Hepatocyte (in vitro differentiated cells): ENCODE measurements at regions not wholly inside any gene's neighbourhood (a gene's known extent, or its start where the extent isn't known, plus 50 kb on each side); places are given as distances from the start of the nearest gene placed in this dataset.

Source experiments
- DNase-seq: peaks from one replicate; pipeline ENCODE4 v3.0.0-alpha.2; 2016; ENCODE audit warnings: low spot score
- H2AFZ ChIP-seq: fragments of 200-600 bp; sonication (generic); 2 replicates; pipeline ENCODE4 v1.6.0; 2016; ENCODE audit warnings: antibody characterized with exemption, mild to moderate bottlenecking
- H3K27ac ChIP-seq: fragments of 200-600 bp; sonication (generic); 2 replicates; pipeline ENCODE4 v1.5.1; 2016; ENCODE audit warnings: mild to moderate bottlenecking
- H3K27me3 ChIP-seq: fragments of 200-600 bp; sonication (generic); 2 replicates; pipeline ENCODE4 v1.6.1; 2016
- H3K36me3 ChIP-seq: fragments of 200-600 bp; sonication (generic); replicated peaks from 2 replicates; pipeline ENCODE4 v1.5.1; 2016; ENCODE audit warnings: low read depth; ENCODE audit not compliant: insufficient read depth
- H3K4me1 ChIP-seq: fragments of 200-600 bp; sonication (generic); 2 replicates; pipeline ENCODE4 v1.5.1; 2016; ENCODE audit warnings: mild to moderate bottlenecking, moderate library complexity; ENCODE audit not compliant: insufficient read depth
- H3K4me2 ChIP-seq: fragments of 200-600 bp; sonication (generic); 2 replicates; pipeline ENCODE4 v1.6.0; 2016
- H3K4me3 ChIP-seq: fragments of 200-600 bp; sonication (generic); 2 replicates; pipeline ENCODE4 v1.5.1; 2016; ENCODE audit warnings: mild to moderate bottlenecking
- H3K79me2 ChIP-seq: fragments of 200-600 bp; sonication (generic); 2 replicates; pipeline ENCODE4 v1.6.0; 2017; ENCODE audit warnings: mild to moderate bottlenecking
- H3K9me2 ChIP-seq: fragments of 200-600 bp; sonication (generic); replicated peaks from 2 replicates; pipeline ENCODE4 v1.6.0; 2017; ENCODE audit warnings: mild to moderate bottlenecking; ENCODE audit not compliant: insufficient read depth
- H3K9me3 ChIP-seq: fragments of 200-600 bp; sonication (generic); 2 replicates; pipeline ENCODE4 v1.5.1; 2016; ENCODE audit warnings: low read depth, mild to moderate bottlenecking
- H4K20me1 ChIP-seq: fragments of 200-600 bp; sonication (generic); 2 replicates; pipeline ENCODE4 v1.6.0; 2016; ENCODE audit warnings: mild to moderate bottlenecking; ENCODE audit not compliant: insufficient read depth, poor library complexity, severe bottlenecking
- CTCF ChIP-seq: fragments of 200-600 bp; sonication (generic); IDR thresholded peaks from 2 replicates; pipeline ENCODE4 v1.5.1; 2016; ENCODE audit warnings: antibody characterized with exemption, mild to moderate bottlenecking; ENCODE audit not compliant: poor library complexity
- EZH2 ChIP-seq: fragments of 200-600 bp; sonication (generic); IDR thresholded peaks from 2 replicates; pipeline ENCODE4 v1.6.1; 2016; ENCODE audit warnings: antibody characterized with exemption, mild to moderate bottlenecking, borderline replicate concordance
- EZH2phosphoT487 ChIP-seq: fragments of 200-600 bp; sonication (generic); IDR thresholded peaks from one replicate; pipeline ENCODE4 v1.6.1; 2018; ENCODE audit warnings: antibody characterized with exemption, mild to moderate bottlenecking, low read depth, moderate library complexity; ENCODE audit not compliant: unreplicated experiment, severe bottlenecking
- WGBS: methylation state at CpG from one replicate; pipeline ENCODE4 v1.1.6; 2016; ENCODE audit warnings: low lambda C conversion rate; ENCODE audit errors: missing lambda C conversion rate; 5-methylcytosine and 5-hydroxymethylcytosine counted together

- Histone ChIP-seq H3K27ac (no peak overlapping the region), H3K36me3 (no peaks in the 10 kb centered on the region), H3K4me2 (no peak overlapping the region), H3K4me3 (no peak overlapping the region), H3K9me3 (no peaks in the 10 kb centered on the region), H2AFZ (no peak overlapping the region), H4K20me1 (no peaks in the 10 kb centered on the region), H3K27me3 (no peaks in the 10 kb centered on the region), H3K4me1 (peaks cover 20% of the 10 kb centered on the region), H3K9me2 (no peaks in the 10 kb centered on the region), H3K79me2 (no peaks in the 10 kb centered on the region)
- WGBS, result 76% methylated on average over 6 of the region's 6 CpGs
- TF ChIP-seq CTCF (no peak), EZH2 (no peak), EZH2phosphoT487 (no peak)
- DNase-seq, result no peak
These were observed 69.4 kb upstream of the AMPD3 start for GRCh38 chr11:10385696-10386095.

GRCh38 chr11:10386361-10386760 is 68.7 kb upstream of the AMPD3 start:
- Histone ChIP-seq H3K4me3 (no peak overlapping the region), H3K79me2 (no peaks in the 10 kb centered on the region), H3K9me2 (no peaks in the 10 kb centered on the region), H3K9me3 (no peaks in the 10 kb centered on the region), H3K4me1 (peaks cover 20% of the 10 kb centered on the region), H4K20me1 (no peaks in the 10 kb centered on the region), H3K36me3 (no peaks in the 10 kb centered on the region), H3K27ac (no peak overlapping the region), H3K4me2 (no peak overlapping the region), H3K27me3 (no peaks in the 10 kb centered on the region), H2AFZ (no peak overlapping the region)
- DNase-seq, result no peak
- WGBS, result 67% methylated on average over 5 of the region's 5 CpGs
- TF ChIP-seq EZH2 (no peak), EZH2phosphoT487 (no peak), CTCF (no peak)

- peaks cover 20% of the 10 kb centered on the region for H3K4me1 ChIP-seq
- no peaks in the 10 kb centered on the region for H3K9me3 ChIP-seq
- H2AFZ ChIP-seq, result no peak overlapping the region
- DNase-seq, result no peak
- no peaks in the 10 kb centered on the region for H3K79me2 ChIP-seq
- no peaks in the 10 kb centered on the region for H3K9me2 ChIP-seq
- H3K27me3 ChIP-seq, result no peaks in the 10 kb centered on the region
- H3K4me2 ChIP-seq, result no peak overlapping the region
- no peak for TF ChIP-seq CTCF
- no peak for TF ChIP-seq EZH2phosphoT487
- no peak for TF ChIP-seq EZH2
- H3K4me3 ChIP-seq, result no peak overlapping the region
- no peaks in the 10 kb centered on the region for H3K36me3 ChIP-seq
- no peaks in the 10 kb centered on the region for H4K20me1 ChIP-seq
- WGBS, result 84% methylated on average over 6 of the region's 6 CpGs
- H3K27ac ChIP-seq, result peak overlapping the region; percentile 80
These were observed 68.2 kb upstream of the AMPD3 start for GRCh38 chr11:10386861-10387205.
